GM12891 (cell line): ENCODE measurements at regions not wholly inside any gene's neighbourhood (a gene's known extent, or its start where the extent isn't known, plus 50 kb on each side); places are given as distances from the start of the nearest gene placed in this dataset.
"Not testable (repeated sequence)": the region's sequence is repeated elsewhere in the genome, so short reads cannot be mapped to it uniquely, and the experiment has no call there.

Source experiments
- DNase-seq: peaks from one replicate; pipeline ENCODE4 v3.0.0; 2011; ENCODE audit warnings: low spot score; ENCODE audit not compliant: insufficient read length
- FAIRE-seq: peaks from 2 replicates; lab custom pipeline; 2011; peaks lifted over from hg19 to GRCh38; lab: Jason Lieb, UNC
- PAX5 ChIP-seq: IDR thresholded peaks from 2 replicates; pipeline ENCODE4 v1.6.1; 2011; ENCODE audit warnings: low read length, moderate library complexity, mild to moderate bottlenecking; ENCODE audit not compliant: insufficient read depth, severe bottlenecking
- POLR2A ChIP-seq: IDR thresholded peaks from 2 replicates; pipeline ENCODE4 v1.6.1; 2011; ENCODE audit warnings: low read depth, low read length, control low read depth
- POLR2AphosphoS5 ChIP-seq: IDR thresholded peaks from 2 replicates; pipeline ENCODE4 v1.6.1; 2011; ENCODE audit warnings: low read depth, low read length, control low read depth
- POU2F2 ChIP-seq: IDR thresholded peaks from 2 replicates; pipeline ENCODE4 v1.6.1; 2011; ENCODE audit warnings: low read depth, mild to moderate bottlenecking, control low read depth, low read length, moderate library complexity
- SPI1 ChIP-seq: IDR thresholded peaks from 2 replicates; pipeline ENCODE4 v1.6.1; 2011; ENCODE audit warnings: low read depth, low read length, control low read depth
- TAF1 ChIP-seq: IDR thresholded peaks from 2 replicates; pipeline ENCODE4 v1.6.1; 2011; ENCODE audit warnings: low read depth, low read length, control low read depth

DNA sequence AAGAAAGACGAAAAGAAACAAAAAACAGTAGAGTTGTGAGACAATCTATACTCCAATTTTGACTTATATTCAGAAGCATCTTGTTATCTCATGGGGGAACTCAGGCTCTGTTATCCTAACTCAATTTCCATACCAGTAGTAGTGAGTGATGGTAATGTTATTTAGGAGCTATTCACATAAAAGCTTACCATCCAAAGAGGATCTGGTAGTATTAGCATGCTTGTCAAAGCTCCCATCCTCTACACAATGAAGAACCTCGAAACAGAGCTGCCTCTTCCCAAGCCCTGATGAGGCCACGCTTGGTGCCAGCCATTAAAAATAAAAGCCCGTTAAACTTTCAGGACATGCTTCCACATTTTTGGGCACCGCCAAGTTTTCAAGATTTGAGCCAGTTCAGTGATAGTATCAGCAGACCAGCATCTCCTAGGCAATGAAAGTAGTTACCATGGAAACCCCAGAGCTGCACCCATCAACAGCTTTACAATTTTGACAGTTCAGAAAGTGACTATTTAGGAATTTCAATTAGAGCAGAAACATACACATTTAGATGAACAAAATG is 173.3 kb downstream of the CD83 start:
- TF ChIP-seq TAF1 = no peak
- no peak for TF ChIP-seq POLR2A
- TF ChIP-seq POLR2AphosphoS5 = no peak
- no peak for FAIRE-seq
- DNase-seq = no peak

DNA sequence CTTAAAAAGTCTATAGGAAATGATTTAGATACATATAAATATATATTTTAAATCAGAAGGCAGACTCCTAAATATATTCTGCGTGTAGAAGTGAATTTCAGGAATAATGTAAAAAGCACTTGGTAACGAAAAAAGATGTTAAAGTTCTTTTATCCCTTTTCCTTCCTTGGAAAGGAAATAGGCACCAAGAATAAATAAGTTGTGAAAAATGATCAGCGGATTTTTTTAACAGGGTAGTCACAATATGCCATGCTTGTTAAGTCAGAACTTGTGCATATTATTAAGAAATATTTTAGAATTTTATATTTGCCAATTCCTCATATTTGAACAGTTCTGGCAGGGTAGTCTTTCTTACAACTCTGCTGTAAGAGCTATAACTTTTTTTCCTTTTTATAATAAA is 173.8 kb downstream of the CD83 start:
- DNase-seq (no peak), FAIRE-seq (no peak)
- no peak for TF ChIP-seq POLR2AphosphoS5
- TF ChIP-seq PAX5 = no peak
- TF ChIP-seq POU2F2 = no peak
- no peak for TF ChIP-seq POLR2A
- no peak for TF ChIP-seq SPI1
- TF ChIP-seq TAF1 = no peak

DNA sequence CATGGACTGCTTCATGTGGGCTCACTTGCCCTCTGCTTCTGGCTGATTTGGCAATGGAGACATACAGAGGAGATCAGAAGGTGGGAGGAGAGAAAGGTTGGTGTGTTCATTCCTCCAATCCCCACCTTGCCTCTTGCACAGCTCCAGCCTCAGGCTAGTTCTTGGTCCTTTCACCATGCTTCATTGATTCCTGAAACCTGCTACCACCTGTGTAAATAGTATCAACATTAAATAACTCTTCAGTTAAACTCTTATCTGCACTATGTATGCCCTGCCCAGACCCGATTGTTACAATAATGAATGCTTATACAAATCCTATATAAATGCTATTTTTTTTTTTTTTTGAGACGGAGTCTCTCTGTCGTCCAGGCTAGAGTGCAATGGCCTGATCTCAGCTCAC is 174.5 kb downstream of the CD83 start:
- DNase-seq = no peak

DNA sequence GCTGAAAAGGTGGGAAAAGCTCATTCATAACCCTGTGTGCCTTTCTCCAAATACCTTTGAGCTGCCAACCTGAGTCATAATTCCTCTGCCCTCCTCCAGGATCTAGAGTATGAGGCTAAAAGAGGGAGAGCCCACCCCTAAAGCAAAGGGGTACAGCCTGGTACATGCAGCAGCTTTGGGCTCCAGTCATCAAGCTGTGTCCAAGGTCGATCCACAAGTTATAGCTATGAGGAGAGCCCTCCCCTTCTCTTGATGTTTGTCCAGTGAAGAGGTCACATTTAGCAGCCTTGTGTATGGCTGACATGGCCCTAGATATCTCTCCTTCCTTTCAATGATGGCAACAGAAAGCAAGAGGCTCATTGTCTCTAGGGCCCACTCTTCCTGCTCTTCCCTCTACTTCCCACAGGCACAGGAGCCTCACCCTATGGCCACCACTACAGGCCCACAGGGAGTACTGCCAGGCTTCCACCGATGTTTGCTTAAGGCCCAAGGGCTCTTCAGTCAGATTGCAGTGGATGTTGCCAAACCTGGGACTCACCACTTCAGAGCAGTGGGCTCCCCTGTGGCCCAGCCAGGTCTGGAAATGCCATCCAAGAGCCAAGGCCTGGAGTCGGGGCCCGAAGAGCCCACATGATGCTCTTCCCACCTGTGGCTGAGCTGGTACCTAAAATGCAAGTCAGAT is 176.8 kb downstream of the CD83 start:
- no peak for FAIRE-seq
- TF ChIP-seq SPI1 = no peak
- no peak for TF ChIP-seq TAF1
- no peak for TF ChIP-seq POLR2A
- TF ChIP-seq POLR2AphosphoS5 = no peak
- TF ChIP-seq PAX5 = no peak
- TF ChIP-seq POU2F2 = no peak
- DNase-seq = no peak

More for the DNA sequence above, 174.5 kb downstream of the CD83 start:
- TF ChIP-seq POLR2A (no peak), TAF1 (no peak), SPI1 (no peak), POU2F2 (no peak), PAX5 (no peak), POLR2AphosphoS5 (no peak)
- FAIRE-seq = no peak

DNA sequence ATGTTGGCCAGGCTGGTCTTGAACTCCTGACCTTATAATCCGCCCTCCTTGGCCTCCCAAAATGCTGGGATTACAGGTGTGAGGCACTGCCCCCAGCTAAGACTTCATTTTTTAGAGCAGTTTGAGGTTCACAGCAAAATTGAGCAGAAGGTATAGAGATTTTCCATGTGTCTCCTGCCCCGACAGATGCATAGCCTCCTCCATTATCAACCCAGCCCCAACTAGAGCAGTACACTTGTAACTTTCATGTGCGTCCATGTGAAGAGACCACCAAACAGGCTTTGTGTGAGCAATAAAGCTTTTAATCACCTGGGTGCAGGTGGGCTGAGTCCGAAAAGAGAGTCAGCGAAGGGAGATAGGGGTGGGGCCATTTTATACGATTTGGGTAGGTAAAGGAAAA is 179.1 kb downstream of the CD83 start:
- FAIRE-seq, DNase-seq: not testable (repeated sequence)

DNA sequence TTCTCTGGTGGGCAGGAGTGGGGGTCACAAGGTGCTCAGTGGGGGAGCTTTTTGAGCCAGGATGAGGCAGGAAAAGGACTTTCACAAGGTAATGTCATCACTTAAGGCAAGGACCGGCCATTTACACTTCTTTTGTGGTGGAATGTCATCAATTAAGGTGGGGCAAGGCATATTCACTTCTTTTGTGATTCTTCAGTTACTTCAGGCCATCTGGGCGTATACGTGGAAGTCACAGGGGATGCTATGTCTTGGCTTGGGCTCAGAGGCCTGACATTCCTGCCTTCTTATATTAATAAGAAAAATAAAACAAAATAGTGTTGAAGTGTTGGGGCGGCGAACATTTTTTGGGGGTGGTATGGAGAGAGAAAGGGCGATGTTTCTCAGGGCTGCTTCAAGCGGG is 179.5 kb downstream of the CD83 start:
- not testable (repeated sequence) for DNase-seq, FAIRE-seq

DNA sequence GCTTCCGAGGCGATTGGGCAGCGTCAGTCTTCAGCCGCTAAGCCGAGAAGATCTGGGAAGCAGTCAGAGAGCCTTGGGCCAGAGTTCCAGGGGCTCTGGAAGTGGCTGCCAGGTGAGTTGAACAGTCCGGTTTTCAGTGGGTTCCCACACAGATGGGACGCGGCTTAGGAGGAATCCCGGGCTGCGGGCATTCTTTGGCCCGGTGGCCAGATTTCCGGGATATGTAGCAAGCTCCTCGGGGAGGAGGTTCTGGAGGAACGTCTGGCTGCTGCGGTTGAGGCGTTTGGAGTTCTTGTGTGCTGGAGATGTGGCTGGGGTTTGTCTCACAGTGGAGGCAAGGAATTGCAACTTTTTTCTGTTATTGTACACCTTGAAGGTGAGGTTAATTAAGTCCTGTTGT is 182.6 kb downstream of the CD83 start:
- not testable (repeated sequence) for DNase-seq, FAIRE-seq

DNA sequence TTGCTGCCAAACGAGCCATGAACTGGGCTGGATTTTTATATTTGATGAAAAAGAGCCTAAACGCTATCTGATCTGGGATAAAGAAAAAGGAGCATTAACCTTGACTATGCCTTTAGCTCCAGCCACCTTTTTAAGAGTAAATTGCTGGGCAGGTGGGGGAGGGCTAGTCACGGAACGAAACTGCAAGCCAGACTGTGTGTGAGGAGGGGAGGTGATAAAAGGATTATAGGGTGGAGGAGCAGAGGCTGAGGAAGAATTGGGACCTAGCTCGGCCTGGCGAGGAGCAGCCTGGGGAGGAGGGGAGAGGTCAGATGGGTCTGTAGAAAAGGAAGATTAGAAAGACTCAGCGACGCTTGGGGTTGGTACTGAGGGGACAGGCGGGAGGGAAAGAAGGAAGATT is 183.1 kb downstream of the CD83 start:
- not testable (repeated sequence) for DNase-seq, FAIRE-seq

DNA sequence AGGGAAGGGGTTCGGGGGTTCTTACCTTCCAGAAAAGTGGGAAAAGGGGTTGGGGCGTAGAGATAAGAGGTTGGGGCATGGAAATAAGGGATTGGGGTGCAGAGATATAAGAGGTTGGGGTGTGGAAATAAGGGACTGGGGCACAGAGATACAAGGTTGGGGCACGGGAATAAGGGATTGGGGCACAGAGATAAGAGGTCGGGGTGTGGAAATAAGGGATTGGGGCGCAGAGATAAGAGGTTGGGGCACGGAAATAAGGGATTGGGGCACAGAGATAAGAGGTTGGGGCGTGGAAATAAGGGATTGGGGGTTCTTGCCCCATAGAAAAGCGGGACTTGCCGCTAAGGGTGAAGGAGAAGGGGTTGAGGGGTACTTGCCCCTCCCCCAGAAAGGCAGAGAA is 183.9 kb downstream of the CD83 start:
- not testable (repeated sequence) for FAIRE-seq

DNA sequence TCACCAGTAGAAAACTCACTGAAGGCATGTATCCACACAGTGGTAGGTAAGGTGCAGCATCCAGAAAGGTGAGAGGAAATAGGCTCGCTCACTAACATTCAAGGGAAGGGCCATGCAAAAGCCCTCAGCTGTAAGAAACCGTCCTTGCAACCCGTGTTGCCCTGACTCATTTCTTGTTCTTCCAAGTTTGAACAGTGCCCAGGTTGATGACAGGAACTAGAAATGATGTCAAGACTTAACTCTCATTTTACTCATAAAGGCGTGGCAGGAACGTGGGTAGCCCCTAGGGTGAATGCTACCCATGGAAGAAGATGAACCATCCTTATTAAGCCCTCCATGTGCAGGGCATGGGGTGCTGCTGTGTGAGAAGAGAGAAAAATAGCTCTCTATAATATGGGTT is 187.6 kb downstream of the CD83 start:
- FAIRE-seq (no peak), DNase-seq (no peak)
- TF ChIP-seq POLR2AphosphoS5 (no peak), TAF1 (no peak), POLR2A (no peak), PAX5 (no peak), SPI1 (no peak), POU2F2 (no peak)

More for the DNA sequence above, 183.9 kb downstream of the CD83 start:
- DNase-seq = not testable (repeated sequence)

DNA sequence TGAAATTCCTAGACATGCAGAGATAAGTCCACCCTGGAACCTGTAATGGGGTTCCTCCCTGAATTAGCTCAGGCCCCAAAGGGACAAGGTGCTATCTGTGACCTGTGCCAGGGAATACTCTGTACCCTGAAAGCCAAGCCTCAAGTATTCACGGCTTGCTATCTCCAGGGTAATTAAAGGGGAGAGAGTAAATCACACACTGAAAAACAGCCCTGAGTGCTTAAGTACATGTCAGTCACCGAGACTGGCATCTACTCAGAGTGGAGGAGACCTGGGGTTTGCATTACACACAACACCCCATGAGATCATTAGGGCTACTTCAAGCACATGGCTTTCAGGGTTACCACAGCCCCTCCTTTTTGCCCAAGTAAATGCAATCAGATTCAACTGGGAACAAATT is 188.1 kb downstream of the CD83 start:
- TF ChIP-seq TAF1 (no peak), SPI1 (no peak), POLR2AphosphoS5 (no peak), POU2F2 (no peak), PAX5 (no peak), POLR2A (no peak)
- no peak for FAIRE-seq
- no peak for DNase-seq
